Common myeloid progenitor, CD34-positive (primary cell): ENCODE measurements at regions not wholly inside any gene's neighbourhood (a gene's known extent, or its start where the extent isn't known, plus 50 kb on each side); places are given as distances from the start of the nearest gene placed in this dataset.

Experiments
- CTCF ChIA-PET: fragments of 350-600 bp; sonication (Branson Sonifier 250); formaldehyde crosslinking; loops from one replicate; lab custom pipeline; 2021; ENCODE audit warnings: antibody characterized with exemption; lab: Charles Lee
- POLR2A ChIA-PET: fragments of 350-600 bp; sonication (Branson Sonifier 250); formaldehyde crosslinking; loops from one replicate; lab custom pipeline; 2021; ENCODE audit warnings: antibody characterized with exemption; lab: Charles Lee
- DNase-seq, 3 donors: peaks; one replicate each; pipeline versions ENCODE4 v3.0.0 to v3.0.0-alpha.2; 2013
- H3K27ac ChIP-seq, 2 experiments: 1 replicate in 1 of 2; 2 replicates in 1 of 2; pipeline ENCODE4 v1.7.0; 2013; ENCODE audit warnings: inconsistent platforms in 2 of 2, low read length in 2 of 2, mild to moderate bottlenecking in 2 of 2, low read depth in 1 of 2, moderate library complexity in 1 of 2; ENCODE audit not compliant: severe bottlenecking in 2 of 2, insufficient read depth in 1 of 2, poor library complexity in 1 of 2
- H3K27me3 ChIP-seq, 5 experiments: replicated peaks in 2 of 5; 1 replicate in 3 of 5; 2 replicates in 2 of 5; pipeline versions ENCODE4 v1.6.1 to v1.7.0; 2013; ENCODE audit warnings: low read length in 4 of 5, mild to moderate bottlenecking in 2 of 5, moderate library complexity in 2 of 5, inconsistent platforms in 1 of 5; ENCODE audit not compliant: insufficient read depth in 5 of 5, control insufficient read depth in 4 of 5
- H3K36me3 ChIP-seq, 4 experiments: 1 replicate in 2 of 4; 2 replicates in 2 of 4; pipeline versions ENCODE4 v1.6.1 to v1.7.0; 2013; ENCODE audit warnings: low read length in 3 of 4, control low read depth in 1 of 4, mild to moderate bottlenecking in 1 of 4; ENCODE audit not compliant: control insufficient read depth in 4 of 4, insufficient read depth in 4 of 4
- H3K4me1 ChIP-seq, 4 experiments: 1 replicate in 3 of 4; 2 replicates in 1 of 4; pipeline versions ENCODE4 v1.6.1 to v1.7.1; 2013; ENCODE audit warnings: low read length in 3 of 4, mild to moderate bottlenecking in 3 of 4, control low read depth in 1 of 4, inconsistent platforms in 1 of 4, moderate library complexity in 1 of 4; ENCODE audit not compliant: control insufficient read depth in 4 of 4, insufficient read depth in 4 of 4; ENCODE audit errors: control extremely low read depth in 1 of 4
- H3K4me3 ChIP-seq, 7 experiments: 1 replicate in 4 of 7; 2 replicates in 3 of 7; pipeline versions ENCODE4 v1.5.1 to v1.7.0; 2013; ENCODE audit warnings: mild to moderate bottlenecking in 7 of 7, low read length in 6 of 7, moderate library complexity in 6 of 7, inconsistent platforms in 2 of 7, low read depth in 2 of 7, control low read depth in 1 of 7; ENCODE audit not compliant: insufficient read depth in 4 of 7, control insufficient read depth in 1 of 7; ENCODE audit errors: extremely low read depth in 1 of 7
- H3K9me3 ChIP-seq, 5 experiments: 1 replicate in 4 of 5; 2 replicates in 1 of 5; pipeline versions ENCODE4 v1.6.1 to v1.7.1; 2013; ENCODE audit warnings: low read length in 4 of 5, mild to moderate bottlenecking in 2 of 5, inconsistent platforms in 1 of 5, low read depth in 1 of 5, moderate library complexity in 1 of 5; ENCODE audit not compliant: control insufficient read depth in 4 of 5, insufficient read depth in 2 of 5; ENCODE audit errors: control extremely low read depth in 1 of 5
- WGBS: methylation state at CpG from one replicate; pipeline ENCODE4 v1.1.5; 2013; ENCODE audit not compliant: insufficient coverage; 5-methylcytosine and 5-hydroxymethylcytosine counted together

DNA sequence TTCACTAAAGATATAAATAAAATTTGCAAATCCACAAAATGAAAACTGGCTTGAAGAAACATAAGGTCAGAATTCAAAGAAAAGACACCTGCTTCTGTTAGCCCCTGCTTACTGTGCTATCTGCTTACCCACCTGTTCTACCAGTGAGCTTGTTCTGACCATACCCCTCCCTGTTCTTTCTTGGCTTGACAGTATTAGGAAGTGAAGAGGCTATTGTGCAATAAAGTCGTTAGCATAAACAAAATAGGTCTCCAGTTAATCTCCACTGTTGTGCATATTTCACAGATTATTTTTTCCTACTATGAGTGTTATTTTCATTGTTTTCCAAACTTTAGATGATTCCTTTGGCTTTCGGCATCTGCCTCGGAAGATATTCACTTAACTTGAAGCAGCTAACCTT lies 322.1 kb downstream of the CCDC85A start:
- WGBS: 100% methylated on average over 1 of the region's 3 CpGs
- Histone ChIP-seq H3K27ac (no peak overlapping the region), H3K36me3 (no peaks in the 10 kb centered on the region), H3K4me1 (no peaks in the 10 kb centered on the region), H3K27me3 (no peaks in the 10 kb centered on the region), H3K4me3 (no peak overlapping the region), H3K9me3 (no peaks in the 10 kb centered on the region)
- ChIA-PET POLR2A (no interaction called here), CTCF (no interaction called here)
- no peak for DNase-seq

DNA sequence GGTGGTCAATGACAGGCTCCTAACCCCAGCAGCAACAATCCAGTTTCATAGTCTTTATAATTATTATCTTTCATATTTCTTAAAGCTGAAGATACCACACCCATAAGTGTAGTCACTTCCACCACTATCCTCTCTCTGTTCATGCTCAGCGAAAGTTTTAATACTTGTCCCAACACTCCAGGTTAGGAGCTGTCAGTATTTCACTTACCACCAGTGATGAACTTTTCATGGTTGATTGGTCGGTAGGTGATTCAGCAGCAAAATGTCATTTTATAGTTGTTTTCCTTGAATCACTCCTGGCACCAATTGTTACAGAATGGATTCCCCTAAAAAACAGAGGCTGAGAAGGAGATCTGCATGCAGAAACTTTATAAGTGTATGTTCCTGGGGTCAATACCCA lies 324.9 kb downstream of the CCDC85A start:
- Histone ChIP-seq H3K36me3 (no peaks in the 10 kb centered on the region), H3K27me3 (no peaks in the 10 kb centered on the region), H3K27ac (no peak overlapping the region), H3K4me1 (no peaks in the 10 kb centered on the region), H3K4me3 (no peak overlapping the region), H3K9me3 (no peaks in the 10 kb centered on the region)
- WGBS: 100% methylated on average over 2 of the region's 2 CpGs
- no peak for DNase-seq
- ChIA-PET POLR2A (no interaction called here), CTCF (no interaction called here)

DNA sequence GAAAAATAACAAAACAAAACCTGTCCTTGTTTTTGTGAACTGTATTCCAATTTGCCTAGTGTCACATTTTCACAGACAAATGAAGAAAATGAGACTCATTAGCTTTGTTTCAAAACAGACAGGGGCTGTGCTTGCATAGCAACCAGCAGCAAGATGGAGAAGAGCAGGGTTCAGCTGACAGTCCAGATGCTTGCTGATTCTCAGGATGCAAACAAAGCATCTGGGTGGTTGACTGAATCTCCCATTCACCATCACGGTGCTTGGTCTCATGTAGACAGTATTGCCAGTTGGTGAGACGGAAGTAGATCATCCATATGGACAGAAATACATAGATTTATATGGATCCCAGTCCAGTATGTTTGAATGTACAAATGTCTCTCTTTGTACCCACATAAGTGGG lies 326.8 kb downstream of the CCDC85A start:
- H3K36me3 ChIP-seq: no peaks in the 10 kb centered on the region
- WGBS: 100% methylated on average over 1 of the region's 2 CpGs
- no peak for DNase-seq

DNA sequence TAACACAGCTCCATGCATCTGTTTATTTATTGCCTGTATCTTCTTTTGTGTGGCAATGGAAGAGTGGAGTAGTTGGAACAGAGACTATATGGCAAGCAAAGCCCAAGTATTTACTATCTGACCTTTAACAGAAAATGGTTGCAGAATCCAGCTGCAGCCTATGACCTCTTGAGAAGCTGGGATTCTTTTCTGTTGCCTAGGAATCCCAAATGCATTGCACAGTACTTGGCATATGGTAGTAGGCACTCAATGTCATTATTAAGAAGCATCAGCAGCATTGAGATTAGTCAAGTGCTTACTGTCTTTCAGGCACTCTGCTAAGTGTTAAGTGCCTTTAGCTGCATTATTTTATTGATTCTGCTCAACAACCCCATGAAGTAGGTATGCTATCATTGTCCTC lies 331.6 kb downstream of the CCDC85A start:
- H3K4me1 ChIP-seq: no peaks in the 10 kb centered on the region

More for the DNA sequence above, 326.8 kb downstream of the CCDC85A start:
- Histone ChIP-seq H3K9me3 (no peaks in the 10 kb centered on the region), H3K4me3 (no peak overlapping the region), H3K4me1 (no peaks in the 10 kb centered on the region), H3K27me3 (peaks cover 0 to 2% (median 0%) of the 10 kb centered on the region in 5 experiments), H3K27ac (no peak overlapping the region)
- POLR2A ChIA-PET: no interaction called here
- CTCF ChIA-PET: no interaction called here

DNA sequence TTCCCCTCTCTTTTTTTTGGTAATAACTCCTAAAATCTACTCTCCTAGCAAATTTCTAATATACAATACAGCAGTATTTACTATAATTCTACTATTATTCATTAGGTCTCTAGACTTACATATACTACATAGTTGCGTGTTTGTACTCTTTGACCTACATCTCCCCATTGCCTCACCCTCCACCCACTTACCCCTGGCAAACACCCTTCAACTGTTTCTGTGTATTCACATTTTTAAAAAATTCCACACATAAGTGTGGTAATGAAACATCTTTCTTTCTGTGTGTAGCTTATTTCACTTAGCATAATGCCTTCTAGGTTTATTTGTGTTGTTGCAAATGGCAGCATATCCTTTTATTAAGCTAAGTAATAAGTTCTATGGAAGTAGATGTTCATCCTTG lies 336.0 kb downstream of the CCDC85A start:
- ChIA-PET POLR2A (no interaction called here), CTCF (no interaction called here)
- Histone ChIP-seq H3K9me3 (no peaks in the 10 kb centered on the region), H3K4me3 (no peak overlapping the region), H3K27me3 (peaks cover 0 to 2% (median 0%) of the 10 kb centered on the region in 5 experiments), H3K4me1 (no peaks in the 10 kb centered on the region), H3K27ac (no peak overlapping the region), H3K36me3 (no peaks in the 10 kb centered on the region)
- no peak for DNase-seq
- no CpG with 5 or more reads among the region's 1 CpG for WGBS

More for the DNA sequence above, 331.6 kb downstream of the CCDC85A start:
- Histone ChIP-seq H3K27ac (no peak overlapping the region), H3K4me3 (no peak overlapping the region), H3K36me3 (no peaks in the 10 kb centered on the region), H3K9me3 (no peaks in the 10 kb centered on the region), H3K27me3 (peaks cover 0 to 2% (median 0%) of the 10 kb centered on the region in 5 experiments)
- no peak for DNase-seq
- CTCF ChIA-PET: no interaction called here
- POLR2A ChIA-PET: no interaction called here

DNA sequence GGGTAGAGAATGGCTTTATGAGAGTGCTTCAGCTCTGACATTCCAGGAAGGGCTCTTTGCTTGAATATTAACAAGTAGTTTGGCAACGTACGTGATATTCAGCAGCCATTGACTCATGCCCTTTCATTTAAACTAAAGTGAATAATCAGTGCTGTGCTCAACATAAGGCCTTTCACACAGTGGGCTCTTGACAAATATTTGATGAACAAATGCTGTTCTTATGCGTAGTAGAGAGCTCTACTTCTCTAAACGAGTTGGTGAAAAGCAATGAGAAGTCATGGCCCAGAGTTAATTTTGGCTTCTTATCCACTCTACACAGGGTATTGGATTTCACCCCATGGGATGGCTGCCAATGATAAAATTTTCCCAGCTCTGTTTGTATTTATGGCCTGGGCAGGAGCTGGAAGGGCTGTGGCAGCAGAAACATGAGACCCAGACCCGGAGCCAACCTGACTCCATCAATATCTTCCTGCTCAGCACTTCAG lies 338.9 kb downstream of the CCDC85A start:
- WGBS: 66% methylated on average over 4 of the region's 5 CpGs
- Histone ChIP-seq H3K27ac (no peak overlapping the region), H3K27me3 (no peaks in the 10 kb centered on the region), H3K9me3 (no peaks in the 10 kb centered on the region), H3K4me1 (no peaks in the 10 kb centered on the region), H3K36me3 (no peaks in the 10 kb centered on the region), H3K4me3 (no peak overlapping the region)
- no peak for DNase-seq
- ChIA-PET CTCF (no interaction called here), POLR2A (no interaction called here)

DNA sequence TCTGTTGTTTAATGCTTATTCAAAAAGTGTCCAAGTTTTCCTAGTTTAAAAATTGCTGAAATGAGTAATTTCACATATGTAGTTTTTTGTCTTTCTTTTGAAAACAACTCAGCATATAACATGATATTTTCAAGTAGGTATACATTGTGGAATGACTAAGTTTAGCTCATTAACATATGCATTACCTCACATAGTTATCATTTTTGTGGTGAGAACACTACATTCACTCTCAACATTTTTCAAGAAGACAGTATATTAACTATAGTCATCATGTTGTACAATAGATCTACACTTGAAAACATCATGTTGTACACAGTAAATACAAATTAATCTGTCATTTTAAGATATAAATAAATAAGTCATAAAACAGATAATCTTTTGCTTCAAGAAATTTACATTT lies 340.0 kb downstream of the CCDC85A start:
- H3K27me3 ChIP-seq: no peaks in the 10 kb centered on the region
- H3K4me1 ChIP-seq: no peaks in the 10 kb centered on the region
- H3K4me3 ChIP-seq: no peak overlapping the region
- POLR2A ChIA-PET: no interaction called here
- CTCF ChIA-PET: no interaction called here
- no peak overlapping the region for H3K27ac ChIP-seq
- no peaks in the 10 kb centered on the region for H3K36me3 ChIP-seq
- no peaks in the 10 kb centered on the region for H3K9me3 ChIP-seq
- no peak for DNase-seq
